ENCODE measurements at regions not wholly inside any gene's neighbourhood (a gene's known extent, or its start where the extent isn't known, plus 50 kb on each side); places are given as distances from the start of the nearest gene placed in this dataset.
"Not testable (repeated sequence)": the region's sequence is repeated elsewhere in the genome, so short reads cannot be mapped to it uniquely, and the experiment has no call there.

- H3K9me3 ChIP-seq, result no peaks in the 10 kb centered on the region
- H3K36me3 ChIP-seq (replicated peaks), result no peaks in the 10 kb centered on the region
- no peaks in the 10 kb centered on the region for H3K4me1 ChIP-seq
- H3K4me3 ChIP-seq, result no peak overlapping the region
- DNase-seq (ENCODE audit: low spot score in 2 of 2), result no peak
- in situ Hi-C loops (cut with MboI; ENCODE audit: low sequenced_read_pairs), result no loop called here
- H3K27me3 ChIP-seq (ENCODE audit: low read depth), result 0 out of 2 replicates have a peak, but pooled peaks cover 3% of the 10 kb centered on the region
Observed at GRCh38 chr2:11877764-11878163, 131.3 kb downstream of the LPIN1 start.

DNA sequence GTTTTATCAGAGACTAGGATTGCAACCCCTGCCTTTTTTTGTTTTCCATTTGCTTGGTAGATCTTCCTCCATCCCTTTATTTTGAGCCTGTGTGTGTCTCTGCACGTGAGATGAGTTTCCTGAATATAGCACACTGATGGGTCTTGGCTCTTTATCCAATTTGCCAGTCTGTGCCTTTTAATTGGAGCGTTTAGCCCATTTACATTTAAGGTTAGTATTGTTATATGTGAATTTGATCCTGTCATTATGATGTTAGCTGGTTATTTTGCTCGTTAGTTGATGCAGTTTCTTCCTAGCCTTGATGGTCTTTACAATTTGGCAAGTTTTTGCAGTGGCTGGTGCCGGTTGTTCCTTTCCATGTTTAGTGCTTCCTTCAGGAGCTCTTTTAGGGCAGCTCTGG, 138.8 kb downstream of the LPIN1 start:
- H3K4me1 ChIP-seq; H3K4me3 ChIP-seq; H3K27me3 ChIP-seq (ENCODE audit: low read depth); DNase-seq (ENCODE audit: low spot score in 2 of 2); H3K36me3 ChIP-seq (replicated peaks); H3K9me3 ChIP-seq; in situ Hi-C loops (cut with MboI; ENCODE audit: low sequenced_read_pairs): not testable (repeated sequence)

DNA sequence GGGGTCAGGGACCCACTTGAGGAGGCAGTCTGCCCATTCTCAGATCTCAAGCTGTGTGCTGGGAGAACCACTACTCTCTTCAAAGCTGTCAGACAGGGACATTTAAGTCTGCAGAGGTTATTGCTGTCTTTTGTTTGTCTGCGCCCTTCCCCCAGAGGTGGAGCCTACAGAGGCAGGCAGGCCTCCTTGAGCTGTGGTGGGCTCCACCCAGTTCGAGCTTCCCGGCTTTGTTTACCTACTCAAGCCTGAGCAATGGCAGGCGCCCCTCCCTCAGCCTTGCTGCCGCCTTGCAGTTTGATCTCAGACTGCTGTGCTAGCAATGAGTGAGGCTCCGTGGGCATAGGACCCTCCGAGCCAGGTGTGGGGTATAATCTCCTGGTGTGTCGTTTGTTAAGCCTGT, 140.5 kb downstream of the LPIN1 start:
- DNase-seq (ENCODE audit: low spot score in 2 of 2), result peak in 1 of 2 experiments; percentile 16
- H3K27me3 ChIP-seq (ENCODE audit: low read depth); H3K9me3 ChIP-seq; H3K4me1 ChIP-seq; H3K36me3 ChIP-seq (replicated peaks); in situ Hi-C loops (cut with MboI; ENCODE audit: low sequenced_read_pairs); H3K4me3 ChIP-seq: not testable (repeated sequence)

DNA sequence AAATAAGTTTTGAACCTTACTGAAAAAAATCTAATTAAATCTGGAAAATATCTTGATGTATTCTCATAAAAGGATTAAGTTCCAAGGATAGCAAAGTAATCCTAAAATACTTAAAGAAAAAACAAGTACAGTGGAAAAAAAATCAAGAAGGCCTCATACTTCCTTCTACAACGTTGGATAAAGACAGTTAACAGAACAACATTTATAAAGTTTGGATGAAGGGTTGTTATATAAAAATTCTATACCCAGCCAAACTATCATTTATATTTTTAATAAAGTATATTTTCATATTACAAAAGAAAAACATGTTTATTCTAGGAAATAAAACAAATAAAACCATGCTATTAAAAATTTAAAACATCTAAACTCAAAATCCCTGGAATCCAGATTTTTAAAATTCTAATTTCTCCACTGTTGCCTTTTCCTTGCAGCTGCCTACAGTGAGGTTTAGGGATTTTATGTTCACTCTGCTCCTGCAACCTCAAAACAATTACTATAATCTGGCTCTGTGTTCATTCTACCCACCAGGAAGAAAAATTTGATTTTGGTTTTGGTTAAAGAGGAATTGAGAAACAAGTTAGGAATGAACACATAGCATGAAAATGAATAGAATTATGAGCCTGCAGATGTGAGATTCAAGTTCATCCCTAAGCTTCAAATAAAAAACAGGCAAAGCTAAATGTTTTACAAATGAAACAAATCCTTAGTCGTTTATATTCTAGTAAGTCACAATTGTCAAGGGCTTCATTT, 142.8 kb downstream of the LPIN1 start:
- Histone ChIP-seq H3K4me1 (no peaks in the 10 kb centered on the region), H3K9me3 (0 out of 2 replicates have a peak, but pooled peaks cover 4% of the 10 kb centered on the region), H3K27me3 (ENCODE audit: low read depth) (no peaks in the 10 kb centered on the region), H3K4me3 (no peak overlapping the region), H3K36me3 (replicated peaks) (no peaks in the 10 kb centered on the region)
- no peak for DNase-seq (ENCODE audit: low spot score in 2 of 2)
- in situ Hi-C loops (cut with MboI; ENCODE audit: low sequenced_read_pairs), result no loop called here

- Histone ChIP-seq H3K36me3 (replicated peaks) (no peaks in the 10 kb centered on the region), H3K4me1 (no peaks in the 10 kb centered on the region), H3K4me3 (no peak overlapping the region), H3K27me3 (ENCODE audit: low read depth) (no peaks in the 10 kb centered on the region), H3K9me3 (0 out of 2 replicates have a peak, but pooled peaks cover 4% of the 10 kb centered on the region)
- no peak for DNase-seq (ENCODE audit: low spot score in 2 of 2)
- in situ Hi-C loops (cut with MboI; ENCODE audit: low sequenced_read_pairs), result no loop called here
Observed at GRCh38 chr2:11889854-11890253, 143.4 kb downstream of the LPIN1 start.

GRCh38 chr2:11891028-11891427, 144.6 kb downstream of the LPIN1 start:
- Histone ChIP-seq H3K4me1 (no peaks in the 10 kb centered on the region), H3K9me3 (0 out of 2 replicates have a peak, but pooled peaks cover 4% of the 10 kb centered on the region), H3K36me3 (replicated peaks) (no peaks in the 10 kb centered on the region), H3K27me3 (ENCODE audit: low read depth) (no peaks in the 10 kb centered on the region), H3K4me3 (no peak overlapping the region)
- in situ Hi-C loops (cut with MboI; ENCODE audit: low sequenced_read_pairs), result no loop called here
- DNase-seq (ENCODE audit: low spot score in 2 of 2), result no peak

- 0 out of 2 replicates have a peak, but pooled peaks cover 4% of the 10 kb centered on the region for H3K9me3 ChIP-seq
- no peaks in the 10 kb centered on the region for H3K4me1 ChIP-seq
- no peak for DNase-seq (ENCODE audit: low spot score in 2 of 2)
- H3K27me3 ChIP-seq (ENCODE audit: low read depth), result no peaks in the 10 kb centered on the region
- H3K4me3 ChIP-seq, result no peak overlapping the region
- no peaks in the 10 kb centered on the region for H3K36me3 ChIP-seq (replicated peaks)
- in situ Hi-C loops (cut with MboI; ENCODE audit: low sequenced_read_pairs), result no loop called here
Observed at GRCh38 chr2:11891671-11892440, 145.4 kb downstream of the LPIN1 start.

- in situ Hi-C loops (cut with MboI; ENCODE audit: low sequenced_read_pairs), result no loop called here
- no peaks in the 10 kb centered on the region for H3K4me1 ChIP-seq
- no peak for DNase-seq (ENCODE audit: low spot score in 2 of 2)
- H3K27me3 ChIP-seq (ENCODE audit: low read depth), result no peaks in the 10 kb centered on the region
- H3K36me3 ChIP-seq (replicated peaks), result no peaks in the 10 kb centered on the region
- no peak overlapping the region for H3K4me3 ChIP-seq
- no peaks in the 10 kb centered on the region for H3K9me3 ChIP-seq
Observed at GRCh38 chr2:11896386-11896785, 150.0 kb downstream of the LPIN1 start.

GRCh38 chr2:11898576-11898975, 152.1 kb downstream of the LPIN1 start:
- Histone ChIP-seq H3K9me3 (no peaks in the 10 kb centered on the region), H3K4me1 (no peaks in the 10 kb centered on the region), H3K36me3 (replicated peaks) (no peaks in the 10 kb centered on the region), H3K4me3 (no peak overlapping the region), H3K27me3 (ENCODE audit: low read depth) (no peaks in the 10 kb centered on the region)
- no peak for DNase-seq (ENCODE audit: low spot score in 2 of 2)
- in situ Hi-C loops (cut with MboI; ENCODE audit: low sequenced_read_pairs), result no loop called here

DNA sequence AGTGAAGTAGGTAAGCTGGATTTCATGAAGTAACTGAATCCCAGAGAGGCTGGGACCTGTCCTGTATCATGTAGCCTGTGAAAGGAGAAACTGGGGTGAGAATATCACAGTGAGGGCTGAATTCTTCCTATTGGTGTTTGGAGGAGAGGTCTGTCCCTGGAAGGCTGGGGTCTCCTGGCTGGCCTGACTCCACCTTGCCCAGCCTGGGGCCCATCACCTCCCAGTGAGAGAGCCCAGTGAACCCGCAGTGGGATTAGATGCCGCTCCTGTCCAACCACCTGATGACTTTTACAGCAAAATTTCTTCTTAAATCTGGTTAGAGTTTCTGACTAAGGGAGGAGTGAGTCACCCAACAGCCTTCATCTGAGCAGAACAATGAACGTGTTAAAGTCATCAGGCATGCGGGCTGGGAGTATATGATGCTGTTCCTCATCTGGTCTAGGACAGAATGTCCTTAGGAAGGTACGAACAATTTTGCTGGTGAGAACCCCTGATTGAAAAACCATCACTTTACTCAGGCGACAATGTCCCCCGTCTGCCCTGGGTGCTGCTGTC, 152.9 kb downstream of the LPIN1 start:
- Histone ChIP-seq H3K4me3 (no peak overlapping the region), H3K36me3 (replicated peaks) (no peaks in the 10 kb centered on the region), H3K27me3 (ENCODE audit: low read depth) (no peaks in the 10 kb centered on the region), H3K4me1 (no peaks in the 10 kb centered on the region), H3K9me3 (no peaks in the 10 kb centered on the region)
- in situ Hi-C loops (cut with MboI; ENCODE audit: low sequenced_read_pairs), result no loop called here
- DNase-seq (ENCODE audit: low spot score in 2 of 2), result no peak

- in situ Hi-C loops (cut with MboI; ENCODE audit: low sequenced_read_pairs); H3K36me3 ChIP-seq (replicated peaks); H3K27me3 ChIP-seq (ENCODE audit: low read depth); H3K4me3 ChIP-seq; H3K9me3 ChIP-seq; H3K4me1 ChIP-seq; DNase-seq (ENCODE audit: low spot score in 2 of 2): not testable (repeated sequence)
Observed at GRCh38 chr2:11900891-11901290, 154.5 kb downstream of the LPIN1 start.

- Histone ChIP-seq H3K27me3 (ENCODE audit: low read depth) (no peaks in the 10 kb centered on the region), H3K4me1 (no peaks in the 10 kb centered on the region), H3K4me3 (no peak overlapping the region), H3K9me3 (no peaks in the 10 kb centered on the region), H3K36me3 (replicated peaks) (no peaks in the 10 kb centered on the region)
- in situ Hi-C loops (cut with MboI; ENCODE audit: low sequenced_read_pairs), result no loop called here
- DNase-seq (ENCODE audit: low spot score in 2 of 2), result no peak
Observed at GRCh38 chr2:11901351-11902069, 155.1 kb downstream of the LPIN1 start.

DNA sequence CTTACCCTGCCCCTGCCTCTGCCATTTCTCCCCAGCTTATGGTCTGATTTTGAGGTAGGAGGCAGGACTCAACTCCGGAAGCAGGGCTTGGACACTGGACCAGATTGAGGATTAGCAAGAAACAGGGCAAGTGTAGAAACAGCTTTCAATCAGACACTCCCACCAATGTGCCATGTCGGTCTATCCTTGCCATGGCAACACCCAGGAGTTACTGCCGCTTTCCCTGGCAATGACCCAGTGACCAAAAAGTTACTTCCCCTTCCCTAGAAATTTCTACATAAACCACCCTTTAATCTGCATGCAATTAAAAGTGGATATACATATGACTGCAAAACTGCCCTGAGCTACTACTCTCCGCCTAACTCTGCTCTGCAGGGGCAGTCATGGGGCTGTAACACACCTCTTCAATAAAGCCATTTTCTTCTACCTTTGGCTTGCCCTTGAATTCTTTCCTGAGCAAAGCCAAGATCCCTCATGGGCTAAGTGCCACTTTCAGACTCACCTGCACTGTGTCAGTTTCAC, 156.7 kb downstream of the LPIN1 start:
- DNase-seq (ENCODE audit: low spot score in 2 of 2), result no peak
- Histone ChIP-seq H3K4me1 (no peaks in the 10 kb centered on the region), H3K36me3 (replicated peaks) (no peaks in the 10 kb centered on the region), H3K27me3 (ENCODE audit: low read depth) (no peaks in the 10 kb centered on the region), H3K9me3 (no peaks in the 10 kb centered on the region), H3K4me3 (no peak overlapping the region)
- in situ Hi-C loops (cut with MboI; ENCODE audit: low sequenced_read_pairs), result no loop called here

Data from HAP-1 (cell line).